GM18867 (cell line): ENCODE measurements at regions not wholly inside any gene's neighbourhood (a gene's known extent, or its start where the extent isn't known, plus 50 kb on each side); places are given as distances from the start of the nearest gene placed in this dataset.

Experiments used
- ATAC-seq: cut with Tn5 transposase; IDR thresholded peaks from one replicate; pipeline ENCODE4 v1.9.1; 2021; ENCODE audit warnings: mild to moderate bottlenecking, moderate library complexity; ENCODE audit not compliant: unreplicated experiment

GRCh38 chr10:130994191-130994590 is 317.3 kb downstream of the TCERG1L start:
- ATAC-seq: no peak

- ATAC-seq: no peak
These were observed 316.7 kb downstream of the TCERG1L start for GRCh38 chr10:130994845-130995244.

GRCh38 chr10:130997267-130998045 is 314.1 kb downstream of the TCERG1L start:
- ATAC-seq: no peak

- no peak for ATAC-seq
These were observed 313.5 kb downstream of the TCERG1L start for GRCh38 chr10:130998046-130998435.

GRCh38 chr10:130998642-130999041 is 312.9 kb downstream of the TCERG1L start:
- no peak for ATAC-seq

- no peak for ATAC-seq
These were observed 311.9 kb downstream of the TCERG1L start for GRCh38 chr10:130999376-131000202.

GRCh38 chr10:131000244-131000643 is 311.3 kb downstream of the TCERG1L start:
- ATAC-seq: no peak

GRCh38 chr10:131000743-131001142 is 310.8 kb downstream of the TCERG1L start:
- no peak for ATAC-seq

- ATAC-seq: no peak
These were observed 310.1 kb downstream of the TCERG1L start for GRCh38 chr10:131001438-131001837.

- ATAC-seq: no peak
These were observed 309.3 kb downstream of the TCERG1L start for GRCh38 chr10:131002031-131002861.

- ATAC-seq: no peak
These were observed 308.1 kb downstream of the TCERG1L start for GRCh38 chr10:131003455-131003854.

GRCh38 chr10:131004276-131004675 is 307.2 kb downstream of the TCERG1L start:
- no peak for ATAC-seq

- no peak for ATAC-seq
These were observed 304.9 kb downstream of the TCERG1L start for GRCh38 chr10:131006458-131007256.

- no peak for ATAC-seq
These were observed 301.7 kb downstream of the TCERG1L start for GRCh38 chr10:131009791-131010190.

- no peak for ATAC-seq
These were observed 300.5 kb downstream of the TCERG1L start for GRCh38 chr10:131010965-131011575.

- no peak for ATAC-seq
These were observed 299.4 kb downstream of the TCERG1L start for GRCh38 chr10:131011936-131012640.

- ATAC-seq: no peak
These were observed 298.9 kb downstream of the TCERG1L start for GRCh38 chr10:131012641-131012985.

- ATAC-seq: no peak
These were observed 298.1 kb downstream of the TCERG1L start for GRCh38 chr10:131013281-131013912.

- no peak for ATAC-seq
These were observed 297.2 kb downstream of the TCERG1L start for GRCh38 chr10:131014271-131014670.
